Activated gamma-delta T cell (primary cell): ENCODE measurements at regions not wholly inside any gene's neighbourhood (a gene's known extent, or its start where the extent isn't known, plus 50 kb on each side); places are given as distances from the start of the nearest gene placed in this dataset.
"Not testable (repeated sequence)": the region's sequence is repeated elsewhere in the genome, so short reads cannot be mapped to it uniquely, and the experiment has no call there.

Experiments used
- DNase-seq: peaks from one replicate; lab custom pipeline; 2025; lab: John Stamatoyannopoulos, UW

DNA sequence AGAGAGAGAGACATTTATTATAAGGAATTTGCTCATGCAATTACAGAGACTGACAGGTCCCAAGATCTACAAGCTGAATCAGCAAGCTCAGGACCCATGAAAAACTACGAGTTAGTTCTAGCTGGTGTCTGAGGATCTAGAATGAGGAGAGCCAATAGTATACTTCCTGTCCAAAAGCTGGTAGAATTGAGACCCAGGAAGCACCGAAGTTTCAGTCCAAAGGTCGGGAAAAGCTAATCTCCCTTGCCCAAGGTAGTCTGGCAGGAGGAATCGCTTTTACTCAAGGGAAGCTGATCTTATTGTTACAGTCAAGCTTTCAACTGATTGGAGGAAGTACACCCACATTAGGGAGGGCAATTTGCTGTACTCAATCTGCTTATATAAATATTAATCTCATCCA is 389.6 kb downstream of the ADCYAP1 start:
- DNase-seq = no peak

DNA sequence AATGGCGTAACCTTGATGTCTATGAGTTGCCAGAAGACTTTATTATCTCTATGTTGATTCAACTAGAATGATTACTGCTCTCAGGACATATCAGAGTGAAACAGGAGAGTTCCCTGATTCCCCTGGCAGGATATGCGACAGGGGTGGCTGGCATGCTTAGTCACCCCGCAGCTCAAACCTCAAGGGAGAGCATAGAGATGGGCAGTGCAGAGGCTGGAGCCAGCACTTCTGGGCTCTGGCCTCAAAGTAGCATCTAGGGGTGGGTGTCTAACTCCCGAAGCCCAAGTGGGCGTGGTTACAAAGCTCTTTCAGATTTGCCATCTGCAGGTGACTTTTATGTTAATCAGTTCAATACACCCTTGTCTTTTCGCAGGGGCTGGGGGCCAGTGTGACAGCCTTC is 391.6 kb downstream of the ADCYAP1 start:
- no peak for DNase-seq

DNA sequence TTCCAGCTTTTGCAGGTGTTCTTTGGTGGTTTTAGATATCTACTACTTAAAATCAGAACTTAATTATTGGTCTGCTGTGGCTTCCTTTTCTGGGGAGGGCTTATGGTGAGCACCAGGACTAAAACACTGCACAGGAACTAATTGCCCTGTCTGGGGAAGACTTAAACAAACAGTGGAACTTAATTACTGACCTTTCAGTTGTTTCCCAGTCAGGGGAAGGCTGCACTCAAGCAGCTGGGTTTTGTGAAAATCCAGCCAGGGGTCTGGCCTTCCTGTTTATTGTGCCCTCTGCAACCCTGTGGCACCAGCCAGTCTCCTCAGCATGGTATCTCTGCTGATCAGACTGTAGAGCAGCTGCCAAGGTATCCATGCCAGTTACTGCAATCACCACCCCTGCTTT is 398.2 kb downstream of the ADCYAP1 start:
- no peak for DNase-seq

DNA sequence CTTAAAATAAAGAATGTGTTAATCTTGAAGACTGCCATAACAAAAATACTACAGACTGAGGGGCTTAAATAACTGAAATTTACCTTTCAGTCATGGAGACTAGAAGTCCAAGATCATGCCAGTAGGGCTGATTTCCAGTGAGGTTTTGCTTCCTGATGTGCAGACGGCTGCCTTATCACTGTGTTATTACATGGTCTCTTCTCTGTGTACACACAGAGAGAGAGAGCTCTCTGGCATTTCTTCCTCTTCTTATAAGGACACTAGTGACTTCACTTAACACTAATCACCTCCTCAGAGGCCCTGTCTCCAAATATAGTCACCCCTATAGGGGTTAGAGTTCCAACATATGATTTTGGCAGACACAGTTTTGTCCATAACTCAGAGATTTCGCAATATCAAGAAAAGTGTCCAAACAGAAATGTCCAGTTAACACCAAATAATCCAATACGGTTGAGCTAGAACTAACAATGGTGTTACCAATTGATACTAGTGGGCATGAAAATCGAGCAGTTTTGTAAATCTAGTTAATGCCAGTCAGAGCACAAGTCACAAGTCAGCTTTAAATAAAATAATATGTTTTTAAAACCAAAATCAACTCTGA is 399.8 kb downstream of the ADCYAP1 start:
- no peak for DNase-seq

DNA sequence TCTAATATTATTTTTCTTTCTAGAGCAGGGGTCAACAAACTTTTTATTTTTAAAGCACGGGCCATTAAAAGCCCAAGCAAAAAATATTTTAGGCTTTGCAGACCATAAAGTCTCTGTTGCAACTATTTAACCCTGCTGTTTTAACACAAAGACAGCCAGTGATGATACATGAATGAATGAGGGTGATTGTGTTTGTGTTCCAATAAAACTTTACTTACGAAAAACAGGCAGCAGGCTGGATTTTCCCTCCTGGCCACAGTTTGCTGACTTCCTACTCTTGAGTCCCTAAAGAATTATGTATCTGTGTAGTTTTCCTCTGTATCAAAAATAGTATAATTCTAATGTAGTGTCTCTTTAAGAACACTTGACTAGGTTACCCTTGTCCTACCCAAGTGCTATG is 402.0 kb downstream of the ADCYAP1 start:
- DNase-seq = no peak

DNA sequence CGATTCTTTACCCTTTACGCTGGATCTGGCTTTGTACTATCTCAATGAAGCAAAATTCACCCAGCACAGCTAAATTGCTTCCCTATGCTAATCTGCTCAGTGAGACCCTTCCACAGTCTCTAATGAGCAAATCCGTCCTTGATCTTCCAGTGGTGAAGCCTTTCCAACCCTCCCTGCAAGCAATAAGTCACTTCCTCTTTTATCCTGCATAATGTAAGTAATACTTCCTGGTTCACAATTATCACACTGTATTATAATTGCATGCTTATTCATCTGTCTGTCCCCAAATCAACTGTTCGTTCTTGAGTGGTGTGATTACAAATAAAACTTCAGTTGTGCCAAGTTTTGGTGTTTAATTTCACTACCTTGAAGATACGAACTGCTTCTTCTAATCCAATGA is 404.0 kb downstream of the ADCYAP1 start:
- no peak for DNase-seq

DNA sequence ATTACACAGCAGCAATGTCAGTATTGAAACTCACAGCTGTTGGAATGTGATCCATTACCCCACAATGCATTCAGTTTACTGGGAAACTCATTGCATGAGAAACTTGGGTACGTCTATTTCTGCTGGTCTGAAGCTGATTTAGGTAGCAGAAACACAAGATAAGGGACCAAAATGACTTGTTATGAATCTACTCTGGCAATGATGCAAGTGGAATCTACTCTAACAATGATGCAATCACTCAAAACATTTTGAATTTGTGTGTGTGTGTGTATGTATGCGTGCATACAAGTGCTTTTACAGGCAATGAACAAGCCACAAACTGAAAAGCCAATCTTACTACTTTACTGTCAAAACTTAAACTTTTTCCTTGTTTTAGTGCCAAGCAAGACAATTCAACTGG is 406.7 kb downstream of the ADCYAP1 start:
- DNase-seq = no peak

DNA sequence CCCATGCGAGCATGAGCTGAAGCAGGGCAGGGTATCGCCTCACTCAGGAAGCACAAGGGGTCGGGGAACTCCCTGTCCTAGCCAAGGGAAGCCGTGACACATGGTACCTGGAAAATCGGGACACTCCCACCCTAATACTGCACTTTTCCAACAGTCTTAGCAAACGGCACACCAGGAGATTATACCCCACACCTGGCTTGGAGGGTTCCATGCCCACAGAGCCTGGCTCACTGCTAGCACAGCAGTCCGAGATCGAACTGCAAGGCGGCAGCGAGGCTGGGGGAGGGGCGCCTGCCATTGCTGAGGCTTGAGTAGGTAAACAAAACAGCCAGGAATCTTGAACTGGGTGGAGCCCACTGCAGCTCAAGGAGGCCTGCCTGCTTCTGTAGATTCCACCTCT is 430.7 kb downstream of the ADCYAP1 start:
- DNase-seq = not testable (repeated sequence)

DNA sequence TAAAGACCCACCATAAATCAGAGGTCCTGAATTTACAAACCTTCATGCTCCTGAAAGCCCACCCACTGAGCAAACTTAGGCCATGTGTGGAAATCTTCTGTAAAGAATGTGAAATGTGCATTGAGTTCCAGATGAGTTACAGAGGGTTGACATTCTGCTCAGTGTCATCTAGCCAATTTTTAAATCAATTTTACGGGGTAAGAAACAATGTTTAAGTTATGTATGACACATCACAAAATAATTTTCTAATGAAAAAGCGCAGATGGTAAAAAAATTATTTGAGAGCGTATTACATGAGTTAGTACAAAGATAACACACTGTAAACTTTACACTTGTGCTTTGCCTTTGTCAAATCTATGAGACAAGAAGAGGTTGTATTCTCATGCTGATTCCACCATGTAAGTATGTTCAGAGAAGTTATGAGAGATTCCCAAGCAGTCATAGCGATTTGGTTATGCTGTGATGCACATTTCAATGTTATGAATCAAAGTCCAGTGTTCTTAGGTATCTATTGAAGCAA is 446.3 kb downstream of the ADCYAP1 start:
- no peak for DNase-seq

DNA sequence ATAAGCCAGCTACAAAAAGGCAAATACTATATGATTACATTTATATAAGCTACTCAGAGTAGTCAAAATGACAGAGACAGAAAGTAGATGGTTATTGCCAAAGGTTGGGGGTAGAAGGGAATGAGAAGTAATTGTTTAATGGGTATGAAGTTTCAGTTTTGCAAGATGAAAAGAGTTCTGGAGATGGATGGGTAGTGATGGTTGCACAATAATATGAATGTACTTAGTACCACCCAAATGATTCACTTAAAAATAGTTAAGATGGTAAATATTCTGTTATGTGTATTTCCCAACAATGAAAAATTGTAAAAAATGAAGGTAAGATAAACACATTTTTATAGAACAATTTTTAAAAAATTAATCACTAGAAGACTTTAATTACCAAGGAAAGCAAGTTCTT is 448.4 kb downstream of the ADCYAP1 start:
- no peak for DNase-seq

DNA sequence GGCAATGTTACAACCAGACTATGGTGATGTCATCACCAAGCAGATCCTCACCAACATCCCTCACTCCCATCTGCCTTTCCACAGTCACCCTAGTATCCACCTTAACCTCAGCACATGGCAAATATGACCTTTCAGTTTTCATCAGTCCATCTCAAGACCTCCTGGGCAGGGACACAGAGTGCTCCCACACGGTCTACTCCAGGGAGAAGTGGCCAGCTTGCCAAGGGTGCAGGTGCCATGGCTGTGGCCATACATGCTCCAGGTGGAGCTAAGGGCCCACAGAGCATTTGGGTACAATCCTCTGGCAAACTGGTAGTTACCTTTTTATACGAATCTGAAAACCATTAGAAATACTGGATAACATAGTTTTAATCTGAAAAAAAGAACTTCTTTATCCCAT is 453.1 kb downstream of the ADCYAP1 start:
- no peak for DNase-seq

DNA sequence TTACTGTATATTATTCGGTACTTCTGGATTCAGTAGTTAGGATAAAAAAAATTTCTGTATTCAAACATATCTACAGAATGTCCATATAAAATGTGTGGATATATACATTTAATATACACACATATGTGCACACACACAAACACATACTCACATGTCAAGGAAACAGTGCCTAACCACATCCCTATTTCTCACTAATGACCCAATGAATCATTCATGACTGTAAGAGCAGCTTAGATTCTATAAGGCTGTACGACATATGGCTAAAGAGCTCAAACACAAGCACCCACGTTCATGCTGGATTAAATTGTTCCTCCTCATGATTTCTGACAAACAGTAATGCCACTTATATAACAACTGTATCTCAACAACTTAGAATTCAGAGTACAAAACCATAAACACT is 457.3 kb downstream of the ADCYAP1 start:
- no peak for DNase-seq

DNA sequence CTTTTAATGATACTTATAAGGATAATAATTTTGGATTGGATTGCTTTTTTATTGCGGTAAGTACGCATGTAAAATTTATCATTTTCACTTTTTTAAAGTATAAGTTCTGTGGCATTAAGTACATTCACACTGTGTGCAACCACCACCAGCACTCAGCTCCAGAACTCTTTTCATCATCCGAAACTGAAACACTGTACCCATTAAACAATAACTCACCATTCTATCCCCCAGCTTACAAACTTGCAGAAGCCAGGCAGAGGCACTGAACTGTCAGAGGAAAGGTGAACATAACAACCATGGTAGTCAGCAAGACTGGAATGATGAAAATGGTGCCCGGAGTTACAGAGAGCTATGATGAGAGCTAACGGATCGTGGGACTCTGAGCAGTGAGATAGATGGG is 465.9 kb downstream of the ADCYAP1 start:
- no peak for DNase-seq

DNA sequence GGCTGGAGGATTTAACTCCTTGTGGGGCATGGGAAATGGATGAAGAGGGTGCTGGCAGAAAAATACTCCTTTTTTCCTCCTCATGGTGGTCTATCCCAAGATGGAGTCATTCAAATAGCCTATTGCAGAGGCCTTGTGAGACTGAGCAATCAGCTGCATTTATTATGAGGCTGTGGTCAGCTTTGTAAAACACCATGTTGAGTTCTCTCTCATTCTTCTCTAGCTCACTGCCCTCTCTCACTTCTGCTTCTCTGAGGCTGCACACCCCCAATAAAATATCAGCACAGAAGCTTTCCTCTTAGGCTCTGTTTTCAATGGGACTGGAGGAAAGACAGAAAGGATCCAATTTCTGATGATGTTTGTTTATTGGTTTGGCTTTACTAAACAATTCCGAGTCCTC is 467.1 kb downstream of the ADCYAP1 start:
- DNase-seq = no peak

DNA sequence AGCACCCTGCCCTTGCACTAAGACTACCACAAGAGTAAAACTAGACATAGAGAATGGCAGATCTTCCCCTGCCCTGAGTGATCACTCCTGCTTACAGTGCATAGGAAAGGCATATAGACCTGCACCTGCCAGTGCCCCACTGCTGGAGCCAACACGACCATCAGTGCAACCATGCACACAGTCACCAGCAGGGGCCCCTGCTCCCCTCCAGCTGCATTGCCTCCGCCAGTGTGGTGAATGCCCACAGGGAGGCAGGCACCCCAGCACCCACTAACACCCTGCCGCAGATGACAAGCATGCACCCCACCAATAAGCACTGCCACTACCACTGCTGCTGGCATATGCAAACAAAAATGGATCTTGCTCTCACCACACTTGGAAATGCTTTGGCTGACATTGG is 478.8 kb downstream of the ADCYAP1 start:
- DNase-seq = no peak

DNA sequence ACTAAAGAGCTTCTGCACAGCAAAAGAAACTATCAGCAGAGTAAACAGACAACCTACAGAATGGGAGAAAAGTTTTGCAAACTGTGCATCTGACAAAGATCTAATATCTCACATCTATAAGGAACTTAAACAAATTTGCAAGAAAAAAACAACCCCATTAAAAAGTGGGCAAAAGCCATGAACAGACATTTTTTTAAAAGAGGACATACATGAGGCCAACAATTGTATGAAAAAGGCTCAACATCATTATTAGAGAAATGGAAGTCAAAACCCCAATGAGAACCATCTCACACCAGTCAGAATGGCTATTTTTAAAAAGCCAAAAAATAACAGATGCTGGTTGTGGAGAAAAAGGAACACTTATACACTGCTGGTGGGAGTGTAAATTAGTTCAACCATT is 483.8 kb downstream of the ADCYAP1 start:
- not testable (repeated sequence) for DNase-seq

DNA sequence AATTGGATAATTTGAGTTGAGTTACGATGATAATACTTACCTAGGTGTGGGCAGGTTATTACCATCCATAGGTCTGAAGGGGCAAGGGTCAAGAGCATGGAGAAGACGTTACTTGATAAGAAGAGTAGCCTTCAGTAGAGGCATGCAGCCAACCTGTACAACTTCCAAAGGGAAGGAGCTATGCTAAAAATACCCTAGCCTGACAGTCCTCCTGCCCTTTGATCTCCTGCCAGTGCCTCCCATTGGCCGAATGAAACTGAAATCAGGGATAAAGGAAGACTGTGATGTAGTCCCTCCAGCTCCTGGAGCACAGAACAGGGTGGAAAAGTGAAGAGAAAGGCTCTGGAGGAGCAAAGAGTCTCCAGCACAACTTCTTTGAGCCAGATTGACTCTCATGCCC is 487.4 kb downstream of the ADCYAP1 start:
- DNase-seq = no peak

DNA sequence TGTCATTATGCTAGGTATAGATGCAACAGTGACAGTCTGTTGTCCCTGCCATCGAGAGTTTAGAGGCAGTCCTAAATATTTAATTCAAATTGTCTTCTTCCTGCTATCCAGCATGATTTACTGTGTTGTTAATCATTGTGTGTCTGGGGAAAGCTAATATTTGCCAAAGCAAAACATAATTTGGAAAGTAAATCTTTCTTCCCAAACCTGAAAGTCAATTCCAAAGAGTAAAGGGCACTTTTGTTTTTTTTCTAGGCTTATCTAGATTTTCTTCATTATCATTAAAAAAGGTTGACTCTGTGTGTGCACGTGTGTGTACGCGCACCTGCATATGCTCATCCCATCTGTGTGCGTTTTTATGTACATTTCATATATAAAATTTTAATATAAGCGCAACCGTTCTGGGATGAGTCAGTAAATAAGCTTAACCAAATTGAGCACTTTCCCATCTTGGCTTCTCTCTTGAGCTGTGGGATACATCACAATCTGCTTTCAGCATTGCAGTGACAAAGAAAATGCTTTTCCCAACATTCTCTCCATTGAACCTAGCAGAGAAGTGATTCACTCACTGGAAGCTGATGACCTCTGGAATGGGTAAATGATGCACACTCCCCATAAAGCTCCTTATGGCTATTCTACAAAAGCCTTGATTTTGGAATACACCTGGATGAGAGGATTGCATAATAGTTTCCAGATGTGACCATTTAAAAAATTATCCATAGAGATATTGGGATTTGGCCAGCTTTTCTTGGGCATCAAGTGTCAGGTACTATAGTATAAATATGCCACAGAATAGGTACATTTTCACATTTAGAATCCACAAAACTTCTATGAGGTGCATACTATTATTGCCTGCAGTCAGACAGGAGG is 488.4 kb downstream of the ADCYAP1 start:
- no peak for DNase-seq

DNA sequence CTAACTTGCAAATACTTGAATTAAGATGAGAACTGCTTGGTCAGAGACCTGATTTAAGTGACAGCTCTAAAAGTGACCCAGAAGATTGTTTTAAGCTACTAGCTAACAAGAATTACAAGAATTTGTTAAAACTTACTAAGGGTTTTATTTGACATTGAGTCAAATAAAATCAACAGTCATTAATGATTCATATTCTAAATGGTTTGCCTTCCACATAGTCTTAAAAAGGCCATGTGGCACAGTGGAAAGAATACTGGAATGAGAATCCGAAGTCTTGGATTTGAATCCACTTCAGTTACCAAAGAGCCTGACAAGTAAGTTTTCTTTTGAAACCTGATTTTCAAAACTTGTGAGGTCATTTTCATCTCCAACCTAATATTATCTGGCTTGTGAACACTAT is 489.3 kb downstream of the ADCYAP1 start:
- no peak for DNase-seq

DNA sequence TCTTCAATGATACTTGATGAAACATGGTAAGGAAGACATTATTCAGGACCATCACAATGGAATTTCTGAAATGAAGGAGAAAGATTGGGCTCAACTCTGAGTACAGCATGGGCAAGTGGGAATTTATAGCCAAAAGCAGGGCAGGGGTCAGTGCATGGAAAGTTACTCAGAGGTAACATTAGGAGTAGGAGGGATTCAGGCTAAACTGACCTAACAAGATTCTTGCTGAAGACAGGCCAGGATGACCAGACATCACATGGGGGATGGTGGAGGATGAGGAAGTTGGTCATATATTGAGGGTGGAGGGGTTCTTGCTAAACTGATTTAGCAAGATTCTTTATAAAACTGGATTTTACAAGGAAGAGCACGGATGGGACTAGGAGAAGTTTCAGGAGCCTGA is 489.8 kb downstream of the ADCYAP1 start:
- no peak for DNase-seq

DNA sequence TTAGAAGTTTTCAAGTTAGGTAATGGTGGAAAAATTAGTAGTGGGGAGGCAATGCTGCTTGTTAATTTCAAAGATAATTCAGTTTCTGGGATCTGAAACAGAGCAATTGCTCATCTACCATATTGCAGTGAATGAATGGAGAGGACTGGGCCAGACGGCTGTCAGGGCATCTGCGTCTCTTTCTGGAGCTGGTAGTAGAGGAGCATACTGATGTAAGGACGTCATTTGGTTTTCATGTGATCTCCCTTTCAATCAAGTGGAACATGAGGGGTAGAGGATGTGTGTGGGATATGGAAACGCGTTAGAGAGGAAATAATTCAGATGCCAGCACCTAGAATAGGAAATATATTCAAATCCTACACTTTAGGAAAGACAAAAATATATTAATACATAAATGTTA is 490.3 kb downstream of the ADCYAP1 start:
- no peak for DNase-seq

DNA sequence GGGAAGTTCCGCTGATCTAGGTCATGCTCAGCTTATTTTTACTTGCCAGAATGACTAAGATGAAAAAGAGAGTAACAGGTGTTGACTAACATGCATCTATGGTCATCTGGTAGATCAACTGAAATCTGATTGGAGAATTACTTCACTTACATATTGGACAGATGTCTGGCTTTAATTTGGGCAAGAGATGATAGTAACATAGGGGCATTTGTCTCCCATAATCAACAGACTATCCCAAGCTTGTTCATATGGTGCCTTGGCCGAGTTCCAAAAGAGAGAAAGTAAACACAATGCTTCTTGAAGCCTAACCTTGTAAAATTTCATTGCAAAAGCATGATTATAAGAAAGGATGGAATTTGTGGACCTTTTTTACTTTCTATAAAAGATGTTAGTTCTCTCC is 503.7 kb downstream of the ADCYAP1 start:
- DNase-seq = no peak

DNA sequence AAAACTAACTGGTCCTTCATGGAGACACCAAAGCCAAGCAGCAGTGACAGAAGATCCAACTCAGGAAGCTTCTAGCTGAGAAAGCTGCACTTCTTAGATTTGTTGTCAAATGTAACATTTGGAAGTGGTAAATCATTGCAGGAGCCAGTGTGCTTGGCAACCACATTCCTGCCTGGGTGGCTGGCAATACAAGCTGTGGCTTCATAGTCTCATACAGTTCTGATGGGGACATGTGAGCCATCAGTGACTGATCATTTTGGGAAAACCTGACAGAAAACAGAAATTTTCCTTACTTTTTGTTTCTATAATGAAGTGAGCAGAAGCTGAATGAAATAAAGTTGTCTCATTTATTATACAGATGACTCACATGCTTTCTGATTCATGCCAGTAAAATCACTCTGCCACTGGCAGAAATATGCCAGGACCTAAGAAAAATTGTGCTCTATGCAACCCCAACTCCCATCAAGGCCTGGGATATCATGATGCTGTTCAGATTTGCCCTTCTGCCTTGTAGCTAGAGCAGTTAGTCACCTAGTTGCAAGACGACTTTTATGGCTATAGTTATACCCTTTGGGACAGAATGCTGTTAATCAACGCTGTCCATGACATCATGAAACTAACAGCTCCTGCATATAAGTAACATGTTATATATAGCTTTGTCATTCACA is 508.1 kb downstream of the ADCYAP1 start:
- DNase-seq = no peak
